HK-2 (cell line): ENCODE measurements at regions not wholly inside any gene's neighbourhood (a gene's known extent, or its start where the extent isn't known, plus 50 kb on each side); places are given as distances from the start of the nearest gene placed in this dataset.
"Not testable (repeated sequence)": the region's sequence is repeated elsewhere in the genome, so short reads cannot be mapped to it uniquely, and the experiment has no call there.

Experiments
- DNase-seq: peaks from one replicate; pipeline ENCODE4 v3.0.0-alpha.2; 2018; ENCODE audit not compliant: unreplicated experiment

DNA sequence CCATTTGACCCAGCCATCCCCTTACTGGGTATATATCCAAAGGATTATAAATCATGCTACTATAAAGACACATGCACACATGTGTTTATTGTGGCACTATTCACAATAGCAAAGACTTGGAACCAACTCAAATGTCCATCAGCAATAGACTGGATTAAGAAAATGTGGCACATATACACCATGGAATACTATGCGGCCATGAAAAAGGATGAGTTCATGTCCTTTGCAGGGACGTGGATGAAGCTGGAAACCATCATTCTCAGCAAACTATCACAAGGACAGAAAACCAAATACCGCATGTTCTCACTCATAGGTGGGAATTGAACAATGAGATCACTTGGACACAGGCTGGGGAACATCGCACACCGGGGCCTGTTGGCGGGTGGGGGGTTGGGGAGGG is 913.4 kb upstream of the DIAPH2 start:
- not testable (repeated sequence) for DNase-seq

GRCh38 chrX:95791876-95792275 is 892.8 kb upstream of the DIAPH2 start:
- no peak for DNase-seq

DNA sequence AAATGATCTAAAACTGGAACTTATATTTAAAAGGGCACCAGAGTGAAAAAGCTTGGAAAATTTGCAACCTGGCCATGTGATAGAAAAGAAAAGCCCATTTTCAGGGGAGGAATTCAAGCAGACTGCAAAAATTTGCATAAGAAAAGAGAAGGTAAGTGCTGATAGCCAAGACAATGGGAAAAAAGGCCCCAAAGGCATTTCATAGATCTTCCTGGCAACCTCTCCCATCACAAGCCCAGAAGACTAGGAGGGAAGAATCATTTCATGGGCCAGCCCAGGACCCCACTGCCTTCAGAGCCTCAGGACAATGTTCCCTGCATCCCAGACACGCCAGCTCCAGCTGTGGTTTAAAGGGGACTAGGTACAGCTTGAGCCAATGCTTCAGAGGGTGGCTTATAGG is 887.3 kb upstream of the DIAPH2 start:
- no peak for DNase-seq

GRCh38 chrX:95823796-95824195 is 860.8 kb upstream of the DIAPH2 start:
- DNase-seq = no peak

DNA sequence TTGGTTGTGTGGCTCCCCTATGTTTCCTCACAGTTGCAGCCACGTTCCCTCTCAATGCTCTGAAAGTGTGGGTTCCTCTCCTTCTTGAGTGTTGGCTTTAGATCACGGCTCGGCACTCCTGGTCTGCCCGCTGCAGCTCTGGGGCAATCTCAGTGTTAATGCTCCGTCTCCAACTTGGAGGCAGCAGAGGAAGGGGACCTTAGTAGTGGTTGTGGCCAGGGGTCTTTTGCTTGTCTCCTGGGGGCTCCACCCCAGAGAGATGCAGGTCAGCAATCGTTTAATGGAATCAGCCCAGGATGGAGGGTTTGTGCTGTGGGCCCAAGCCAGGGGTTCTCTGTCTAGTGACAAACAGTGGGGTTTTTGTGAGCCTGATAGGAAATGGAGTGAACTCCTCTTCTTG is 849.4 kb upstream of the DIAPH2 start:
- no peak for DNase-seq

DNA sequence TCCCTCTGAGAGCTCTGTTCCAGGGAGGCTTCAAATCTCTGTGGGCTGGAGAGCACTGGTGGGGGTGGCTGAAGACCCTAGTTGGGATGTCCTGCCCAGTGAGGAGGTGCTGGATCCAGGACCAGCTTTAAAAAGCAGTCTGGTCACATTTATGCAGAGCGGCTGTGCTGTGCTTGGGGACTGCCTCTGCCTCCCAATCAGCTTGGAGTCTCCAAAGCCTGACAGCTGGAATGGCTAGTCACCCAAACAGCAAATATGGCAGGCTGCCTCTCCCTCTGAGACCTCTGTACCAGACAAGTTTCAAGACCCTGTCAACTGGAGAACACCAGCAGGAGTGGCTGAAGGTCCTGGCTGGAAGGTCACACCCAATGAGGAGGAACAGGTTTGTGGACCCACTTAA is 848.1 kb upstream of the DIAPH2 start:
- no peak for DNase-seq

DNA sequence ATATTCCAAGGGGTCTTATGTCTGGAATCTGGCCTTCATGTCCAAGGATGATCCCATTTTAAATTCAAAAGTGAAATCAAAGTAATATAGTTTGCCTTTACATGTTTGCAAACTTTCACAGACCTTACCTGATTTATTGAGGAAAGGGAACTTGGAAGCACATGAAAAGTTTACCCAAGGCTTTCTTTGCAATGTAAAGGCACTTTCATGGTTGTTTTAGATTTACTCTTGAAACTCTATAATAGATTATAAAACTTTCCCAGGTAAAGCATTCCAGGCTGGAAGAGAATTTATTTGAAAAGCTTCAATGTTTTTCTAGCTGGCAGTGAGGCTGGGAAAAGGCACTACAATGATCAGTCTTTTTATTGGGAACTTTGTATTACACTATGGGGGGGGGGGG is 842.8 kb upstream of the DIAPH2 start:
- no peak for DNase-seq

- DNase-seq = no peak
These were observed 824.5 kb upstream of the DIAPH2 start for GRCh38 chrX:95860127-95860526.

DNA sequence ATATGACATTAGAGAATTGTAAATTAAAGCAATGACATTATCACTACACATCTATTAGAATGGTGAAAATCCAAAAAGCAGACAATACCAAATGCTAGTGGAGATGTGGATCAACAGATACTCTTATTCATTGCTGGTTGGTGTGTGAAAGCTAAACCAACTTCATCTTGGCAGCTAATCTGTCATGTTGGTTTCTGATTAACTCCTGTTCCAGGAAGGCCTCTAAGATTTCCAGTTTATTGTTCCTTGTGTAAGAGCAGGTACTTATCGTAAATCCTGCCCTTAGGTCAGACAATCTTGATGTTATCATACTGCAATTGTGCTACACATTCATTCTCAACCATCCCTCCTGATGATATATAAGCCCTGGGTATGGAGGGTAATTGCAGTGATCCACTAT is 809.0 kb upstream of the DIAPH2 start:
- DNase-seq = no peak

DNA sequence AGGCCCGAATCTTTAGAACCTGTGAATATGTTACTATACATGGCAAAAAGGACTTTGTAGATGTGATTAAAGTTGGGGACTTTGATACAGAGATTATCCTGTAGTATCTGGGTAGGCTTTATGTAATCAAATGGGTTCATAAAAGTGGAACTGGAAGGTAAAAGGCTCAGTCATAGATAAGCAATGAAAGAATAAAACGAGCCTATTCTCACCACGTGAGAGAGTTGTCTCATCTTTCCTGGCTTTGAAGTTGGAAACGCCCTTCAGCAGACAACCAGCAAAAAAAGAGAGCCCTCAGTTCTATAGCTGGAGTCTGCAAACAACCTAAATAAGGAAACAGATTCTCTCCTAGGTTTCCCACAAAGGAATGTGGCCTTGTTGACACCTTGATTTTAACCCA is 805.8 kb upstream of the DIAPH2 start:
- no peak for DNase-seq

DNA sequence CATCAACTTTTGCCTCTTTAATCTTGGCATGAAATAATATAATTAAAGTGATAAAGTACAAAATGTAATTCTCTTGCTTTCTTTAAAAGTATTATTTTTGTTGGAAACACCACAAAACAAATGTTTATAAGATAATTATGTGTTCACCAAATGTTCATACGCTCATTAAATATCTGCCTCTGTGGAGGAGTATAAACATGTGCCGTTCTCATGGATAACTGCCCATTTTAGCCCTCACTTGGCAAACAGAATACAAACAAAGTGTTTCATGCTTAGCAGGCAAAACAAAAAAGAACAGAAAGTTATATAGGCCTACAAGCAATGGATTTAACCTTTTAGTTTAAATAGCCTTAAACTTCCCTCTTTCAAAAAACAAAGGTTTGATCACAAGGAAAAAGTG is 800.5 kb upstream of the DIAPH2 start:
- DNase-seq = no peak

- no peak for DNase-seq
These were observed 799.6 kb upstream of the DIAPH2 start for GRCh38 chrX:95885074-95885473.

DNA sequence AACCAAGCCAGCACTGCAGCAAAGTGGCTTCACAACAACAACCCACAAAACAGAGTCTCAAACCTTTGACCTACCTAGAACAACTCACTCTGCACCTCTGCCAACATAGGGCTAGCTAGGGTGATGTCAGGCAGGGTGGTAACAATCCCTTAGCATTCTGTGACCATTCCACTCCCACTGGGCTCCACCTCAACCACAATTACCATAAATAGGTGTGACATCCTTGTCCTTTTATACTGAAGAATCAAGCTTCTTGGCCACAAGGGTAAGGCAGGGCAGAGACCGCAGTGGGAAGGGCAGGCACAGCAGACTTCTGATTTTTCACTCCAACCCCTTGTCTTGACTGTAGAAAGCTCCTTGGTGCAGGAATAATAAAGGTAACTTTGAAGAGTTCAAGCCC is 795.4 kb upstream of the DIAPH2 start:
- no peak for DNase-seq

DNA sequence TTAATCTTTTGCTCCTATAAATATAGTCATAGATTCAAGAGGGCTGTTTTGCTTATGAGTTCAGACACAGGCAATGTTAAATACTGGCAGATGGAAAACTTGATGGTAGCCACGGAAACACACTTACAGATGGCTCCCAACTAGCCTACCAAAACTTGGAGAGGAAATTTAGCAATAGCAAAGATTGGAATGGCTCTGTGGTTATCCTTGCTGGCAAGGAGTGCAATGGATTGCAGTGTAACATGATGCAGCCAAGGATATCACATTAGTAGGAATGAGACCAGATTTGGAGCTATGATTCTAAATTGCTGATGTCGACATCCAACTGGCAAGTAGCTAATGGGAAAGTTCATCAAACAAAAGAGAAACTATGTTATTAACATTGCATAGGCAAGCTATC is 791.0 kb upstream of the DIAPH2 start:
- DNase-seq = no peak

DNA sequence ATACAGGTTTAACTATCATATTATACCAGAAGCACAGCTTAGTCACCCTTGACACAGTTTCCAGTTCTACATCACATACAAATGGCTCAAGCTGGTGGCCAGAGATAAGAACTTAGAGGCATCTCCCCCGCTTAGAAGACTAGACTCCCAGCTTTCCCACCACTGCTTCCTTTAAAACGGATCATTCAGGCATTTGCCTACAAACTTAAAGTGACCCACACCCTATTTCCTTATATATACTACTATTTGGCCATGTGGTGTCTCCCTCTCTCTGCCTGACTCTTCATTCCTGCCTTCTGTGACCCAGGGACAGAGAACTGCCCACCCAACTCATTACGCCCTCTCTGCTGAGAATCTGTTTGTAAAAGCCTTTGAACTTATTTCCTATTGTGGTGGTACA is 781.2 kb upstream of the DIAPH2 start:
- DNase-seq = no peak

- no peak for DNase-seq
These were observed 780.7 kb upstream of the DIAPH2 start for GRCh38 chrX:95903975-95904374.

DNA sequence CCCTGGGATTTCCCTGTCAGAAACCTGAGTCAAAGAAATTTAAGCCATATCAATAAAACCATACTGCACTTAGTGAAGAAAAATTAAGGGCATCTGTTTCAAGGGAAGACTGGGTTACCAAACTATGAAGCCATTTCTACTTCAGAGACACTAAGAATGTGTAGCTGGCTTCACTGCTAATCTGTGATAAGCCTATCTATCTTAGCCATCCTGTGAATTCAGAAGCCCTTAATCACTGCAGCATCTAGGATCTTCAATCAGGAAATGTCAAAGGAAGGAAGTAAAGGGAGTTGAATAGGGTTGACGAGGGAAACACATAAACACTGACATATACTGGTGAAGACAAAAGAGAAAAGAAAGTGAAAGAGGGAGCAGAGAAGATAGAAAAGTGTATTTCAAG is 777.6 kb upstream of the DIAPH2 start:
- no peak for DNase-seq

- DNase-seq = no peak
These were observed 773.6 kb upstream of the DIAPH2 start for GRCh38 chrX:95911062-95911461.

DNA sequence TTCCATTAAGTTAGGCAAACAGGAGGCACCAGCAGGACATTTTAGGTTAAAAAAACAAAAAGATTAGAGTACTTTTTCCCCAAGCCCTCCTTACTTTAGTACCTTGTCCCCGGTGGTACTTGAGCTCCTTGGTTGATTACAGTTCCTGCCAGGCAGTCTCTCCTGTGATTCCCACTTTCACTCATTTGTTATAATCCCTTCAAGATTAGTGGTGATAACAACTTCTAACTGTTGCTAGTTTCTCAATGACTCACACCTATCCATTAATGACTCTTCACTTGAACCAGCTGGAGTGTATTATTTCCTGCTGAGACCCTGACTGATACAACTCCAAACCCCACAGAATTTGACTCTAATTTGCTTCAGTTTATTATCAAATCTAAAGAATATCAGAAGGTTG is 765.0 kb upstream of the DIAPH2 start:
- DNase-seq = no peak

GRCh38 chrX:95945528-95945927 is 739.1 kb upstream of the DIAPH2 start:
- no peak for DNase-seq

- DNase-seq = no peak
These were observed 735.1 kb upstream of the DIAPH2 start for GRCh38 chrX:95949588-95949987.

DNA sequence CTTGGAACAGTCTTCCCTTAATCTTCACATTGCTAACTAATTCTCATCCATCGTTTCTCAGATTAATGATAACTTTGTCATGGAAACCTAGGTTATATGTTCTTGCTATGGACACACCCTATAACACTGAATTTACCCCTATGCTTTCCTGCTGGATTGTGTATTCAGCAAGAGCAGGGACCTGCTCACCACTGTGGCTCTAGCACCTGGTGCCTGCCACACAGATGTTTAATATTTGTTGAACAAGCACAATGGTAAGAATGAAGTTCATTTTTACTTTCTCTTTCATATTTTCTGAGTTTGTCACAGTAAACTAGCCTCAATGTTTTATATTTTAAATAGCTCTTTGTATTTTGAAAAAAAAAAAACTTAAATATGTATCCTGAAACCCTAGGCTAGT is 734.0 kb upstream of the DIAPH2 start:
- no peak for DNase-seq

- no peak for DNase-seq
These were observed 731.1 kb upstream of the DIAPH2 start for GRCh38 chrX:95953564-95953963.

GRCh38 chrX:95956745-95957144 is 727.9 kb upstream of the DIAPH2 start:
- DNase-seq = no peak

DNA sequence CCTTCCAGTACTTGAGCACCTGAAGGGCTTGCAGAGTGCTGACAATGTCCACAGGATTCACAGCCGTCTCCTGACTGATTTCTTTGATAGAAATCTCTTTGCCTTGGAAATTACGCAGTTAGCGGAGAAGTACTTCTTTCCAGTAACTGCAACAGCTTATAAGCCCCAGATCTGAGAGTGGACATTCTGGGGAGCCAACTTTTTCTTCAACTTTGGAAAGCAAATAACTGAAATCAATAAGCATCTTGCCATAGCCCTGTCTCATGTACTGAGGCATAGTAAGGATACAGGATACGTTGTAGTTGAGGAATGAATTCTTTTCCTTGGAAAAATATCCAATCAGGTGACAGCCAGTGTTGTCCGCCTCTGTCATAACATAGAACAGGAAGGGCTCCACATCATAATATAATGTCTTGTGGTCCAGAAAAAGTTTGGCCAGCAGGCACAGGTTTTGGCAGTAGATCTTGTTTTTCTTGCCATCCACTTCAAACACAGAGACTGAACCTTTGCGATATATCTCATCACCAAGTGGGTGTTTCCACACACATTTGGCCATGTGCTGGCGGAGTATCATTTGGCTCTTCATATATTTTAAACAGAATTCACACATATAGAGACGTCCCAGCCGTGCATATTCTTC is 711.1 kb upstream of the DIAPH2 start:
- not testable (repeated sequence) for DNase-seq
